DND-41 (cell line): ENCODE measurements at regions not wholly inside any gene's neighbourhood (a gene's known extent, or its start where the extent isn't known, plus 50 kb on each side); places are given as distances from the start of the nearest gene placed in this dataset.

Experiments used
- CTCF ChIP-seq: IDR thresholded peaks from 2 replicates; pipeline ENCODE4 v1.5.1; 2012; ENCODE audit warnings: borderline replicate concordance, low read length, moderate library complexity, mild to moderate bottlenecking; ENCODE audit not compliant: poor library complexity, severe bottlenecking; ENCODE audit errors: extremely low read depth
- EZH2 ChIP-seq: IDR thresholded peaks from 3 replicates; pipeline ENCODE4 v1.6.1; 2012; ENCODE audit warnings: borderline replicate concordance, low read depth, mild to moderate bottlenecking, moderate library complexity, low read length, inconsistent platforms; ENCODE audit not compliant: severe bottlenecking

- TF ChIP-seq CTCF = no peak
- TF ChIP-seq EZH2 = no peak
Measured at GRCh38 chrX:21047034-21047455, 327.2 kb upstream of the CNKSR2 start.
